NOMO-1 treated with dmso at 0.1 percent for 144 hours (cell line): ENCODE measurements at regions not wholly inside any gene's neighbourhood (a gene's known extent, or its start where the extent isn't known, plus 50 kb on each side); places are given as distances from the start of the nearest gene placed in this dataset.

Source experiments
- DNase-seq: peaks from one replicate; lab custom pipeline; 2025; ENCODE audit not compliant: unreplicated experiment; lab: John Stamatoyannopoulos, UW

DNA sequence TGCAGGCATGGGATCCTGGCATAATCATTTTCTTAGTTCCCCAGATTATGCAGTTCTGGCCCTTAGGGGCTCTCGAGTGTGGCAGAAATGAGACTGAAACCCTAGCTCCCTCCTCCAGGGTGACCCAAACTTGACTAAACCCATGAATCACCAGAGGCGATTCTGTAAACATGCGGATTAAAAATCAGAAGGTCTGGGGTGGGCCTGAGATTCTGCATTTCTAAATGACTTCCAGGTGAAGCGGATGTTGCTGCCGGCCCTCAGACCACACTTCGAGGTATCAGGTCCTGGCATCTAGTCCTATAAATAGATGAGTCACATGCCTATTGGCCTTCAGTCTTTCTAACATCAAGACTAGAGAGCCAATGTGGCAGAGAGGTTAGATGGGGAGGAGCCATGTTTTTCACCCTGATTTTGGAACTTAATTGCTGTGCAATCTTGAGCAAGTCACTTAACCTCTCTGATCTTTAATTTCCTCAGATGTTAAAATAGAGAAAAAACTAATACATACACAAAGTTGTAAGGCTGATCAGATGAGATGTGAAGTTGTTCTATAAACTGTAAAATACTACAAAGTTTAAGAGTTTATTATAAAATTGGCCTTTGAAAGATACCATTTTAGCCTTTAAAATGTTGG, 431.2 kb downstream of the FOXO1 start:
- DNase-seq: no peak

DNA sequence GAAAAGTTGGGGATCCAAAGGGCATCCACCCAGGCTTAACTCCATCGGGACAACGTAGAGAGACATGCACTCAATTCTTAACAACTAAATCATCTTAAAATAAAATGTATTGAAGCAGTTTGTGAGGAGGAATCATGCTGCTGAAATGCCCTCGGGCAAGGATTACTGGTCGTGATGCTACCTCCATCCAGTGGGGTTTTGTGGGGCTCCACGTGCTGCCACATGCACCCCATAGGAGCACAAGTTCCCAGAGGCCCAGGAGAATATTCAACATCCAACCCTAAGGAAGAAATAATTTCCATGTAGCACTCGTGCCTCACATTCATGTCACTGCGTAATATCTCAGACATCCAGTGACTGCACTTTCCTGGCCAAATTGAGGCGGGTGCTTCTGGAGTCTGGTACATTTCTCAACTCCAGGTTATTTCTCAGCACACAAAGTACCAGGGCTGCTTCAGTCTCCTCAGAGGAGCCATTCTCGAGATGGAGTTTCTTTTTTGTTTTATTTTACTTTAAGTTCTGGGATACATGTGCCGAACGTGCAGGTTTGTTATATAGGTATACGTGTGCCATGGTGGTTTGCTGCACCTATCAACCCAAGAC, 429.8 kb downstream of the FOXO1 start:
- no peak for DNase-seq

DNA sequence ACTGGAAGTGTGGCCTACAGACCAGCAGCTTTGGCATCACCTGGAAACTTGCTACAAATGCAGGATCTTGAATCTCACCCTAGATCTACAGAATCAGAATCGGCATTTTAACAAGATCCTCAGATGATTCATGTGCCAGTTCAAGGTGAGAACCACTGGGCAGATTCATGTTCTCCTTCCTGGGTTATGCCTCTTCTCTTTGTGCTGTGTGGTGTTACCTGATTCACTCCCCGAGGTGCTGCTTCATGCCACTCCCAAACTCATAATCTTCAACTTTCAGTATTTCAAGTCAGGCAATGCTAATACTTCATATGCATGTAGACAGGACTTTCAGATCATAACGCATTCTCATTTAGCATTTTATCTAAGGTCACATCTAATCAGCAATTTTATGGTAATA, 427.7 kb downstream of the FOXO1 start:
- no peak for DNase-seq

DNA sequence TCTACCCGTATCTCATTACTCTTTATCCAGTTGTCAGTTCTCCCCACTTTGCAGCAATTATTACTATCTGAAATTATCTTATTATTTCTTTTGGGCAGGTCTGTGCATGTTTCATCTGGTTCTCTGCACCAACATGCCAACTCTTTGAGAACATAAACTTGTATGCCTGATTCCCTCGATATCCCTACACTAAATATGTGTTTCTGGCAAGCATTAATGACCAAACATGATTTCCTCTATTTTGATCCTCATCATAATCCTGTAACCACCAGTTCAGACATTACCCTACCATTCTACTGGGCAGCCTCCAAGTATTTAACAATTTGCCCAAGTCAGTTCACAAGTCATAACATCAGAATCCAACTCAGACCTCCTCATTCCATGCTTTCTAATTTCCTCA, 426.1 kb downstream of the FOXO1 start:
- DNase-seq: no peak

DNA sequence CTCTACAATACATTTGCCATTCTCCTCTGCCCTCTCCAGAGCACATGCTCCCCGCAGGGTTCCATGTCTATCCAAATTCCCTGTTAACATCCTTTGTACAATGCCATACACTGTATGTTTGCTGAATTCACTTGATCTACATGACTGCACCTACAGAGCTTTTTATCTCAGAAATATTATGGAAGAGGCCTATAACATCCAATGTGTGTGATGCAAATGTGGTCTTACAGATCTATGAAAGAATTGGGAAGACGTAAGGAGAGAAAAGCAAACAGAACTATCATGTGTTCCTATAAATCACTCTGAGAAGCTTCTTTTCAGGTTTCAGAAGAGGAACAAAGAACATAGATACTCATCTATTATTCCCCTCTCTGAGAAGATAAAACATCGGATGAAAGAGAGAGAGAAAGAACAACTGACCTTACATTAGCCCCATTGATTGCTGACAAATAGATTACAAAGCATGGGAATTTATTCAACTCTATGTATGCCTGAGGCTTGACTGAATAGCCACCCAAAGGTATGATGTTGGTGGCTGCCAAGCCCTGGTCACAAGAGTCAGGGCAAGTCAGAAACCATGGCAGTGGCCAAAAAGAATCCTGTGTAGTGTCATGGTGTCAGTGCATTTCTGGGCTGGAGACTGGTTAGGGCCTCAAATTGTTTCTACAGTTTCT, 425.2 kb downstream of the FOXO1 start:
- no peak for DNase-seq

DNA sequence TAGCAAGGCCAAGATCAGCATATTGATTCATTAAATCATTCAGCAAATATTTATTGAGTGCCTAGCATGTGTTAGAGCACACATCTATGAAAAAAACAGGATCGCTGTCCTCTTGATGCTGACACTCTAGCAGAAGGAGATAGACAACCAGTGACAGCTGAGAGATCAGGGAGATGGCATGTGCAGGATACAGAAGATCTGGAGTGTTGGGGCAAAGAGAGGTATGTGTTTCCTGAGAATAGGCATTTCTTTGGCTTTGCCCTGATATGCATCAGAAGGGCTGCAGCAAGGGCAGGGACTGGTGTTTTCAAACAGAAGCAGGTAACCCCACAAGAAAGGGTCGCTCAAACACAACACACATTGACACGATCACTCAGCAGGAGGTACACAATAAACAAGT, 423.4 kb downstream of the FOXO1 start:
- DNase-seq: no peak

DNA sequence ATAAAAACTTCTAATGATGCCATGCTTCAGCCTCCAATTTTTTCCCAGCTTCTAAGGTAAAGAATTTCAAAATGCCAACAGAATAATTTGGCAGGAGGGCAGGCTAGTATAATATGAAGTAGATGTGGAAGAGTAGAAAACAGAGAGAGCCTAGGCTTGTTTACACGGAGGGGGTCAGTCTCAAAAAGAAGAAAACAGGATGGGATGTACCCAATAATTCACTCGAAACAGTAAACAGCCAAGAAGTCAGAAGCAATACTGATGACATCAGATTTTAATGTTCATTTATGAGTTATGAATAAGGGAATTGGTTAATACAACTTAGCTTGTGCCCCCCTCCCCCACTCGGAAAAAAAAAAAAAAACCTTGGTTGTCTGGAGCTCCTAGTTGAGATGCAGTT, 422.5 kb downstream of the FOXO1 start:
- DNase-seq: no peak

DNA sequence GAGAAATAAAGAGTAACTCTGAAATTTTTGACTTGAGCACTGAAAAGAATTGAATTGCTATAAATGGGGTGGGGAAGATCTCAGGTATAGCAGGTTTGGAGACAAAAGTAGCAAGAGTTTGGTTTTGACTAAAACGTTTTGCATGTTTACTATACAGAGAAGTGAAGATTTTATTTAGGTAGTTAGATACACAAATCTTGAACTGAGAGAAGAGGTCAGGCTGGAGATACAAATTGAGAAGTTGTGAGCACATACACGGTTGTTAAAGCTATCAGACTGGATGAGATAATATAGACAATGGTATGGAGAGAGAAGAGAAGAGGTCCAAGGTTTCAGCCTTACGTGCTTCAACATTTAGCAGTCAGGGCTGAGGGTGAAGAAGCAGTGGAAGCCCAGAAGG, 420.9 kb downstream of the FOXO1 start:
- DNase-seq: no peak

DNA sequence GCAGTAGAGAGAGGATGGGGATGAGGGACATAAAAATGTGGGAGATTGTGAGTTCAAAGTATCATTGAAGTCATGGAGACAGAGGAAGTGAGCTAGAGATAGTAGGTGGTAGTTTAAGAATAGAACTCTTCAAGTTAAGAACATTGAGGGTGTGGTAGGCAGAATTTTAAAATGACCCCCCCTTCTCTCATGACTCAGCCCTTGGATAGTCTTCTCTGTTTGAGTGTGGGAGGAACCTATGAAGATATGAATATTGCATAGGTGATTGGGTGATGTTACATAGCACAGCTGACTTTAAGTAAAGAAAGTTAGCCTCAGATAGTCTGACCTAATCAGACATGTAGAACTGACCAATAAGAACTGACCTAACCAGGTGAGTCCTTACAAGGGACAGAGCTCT, 418.6 kb downstream of the FOXO1 start:
- DNase-seq: no peak

DNA sequence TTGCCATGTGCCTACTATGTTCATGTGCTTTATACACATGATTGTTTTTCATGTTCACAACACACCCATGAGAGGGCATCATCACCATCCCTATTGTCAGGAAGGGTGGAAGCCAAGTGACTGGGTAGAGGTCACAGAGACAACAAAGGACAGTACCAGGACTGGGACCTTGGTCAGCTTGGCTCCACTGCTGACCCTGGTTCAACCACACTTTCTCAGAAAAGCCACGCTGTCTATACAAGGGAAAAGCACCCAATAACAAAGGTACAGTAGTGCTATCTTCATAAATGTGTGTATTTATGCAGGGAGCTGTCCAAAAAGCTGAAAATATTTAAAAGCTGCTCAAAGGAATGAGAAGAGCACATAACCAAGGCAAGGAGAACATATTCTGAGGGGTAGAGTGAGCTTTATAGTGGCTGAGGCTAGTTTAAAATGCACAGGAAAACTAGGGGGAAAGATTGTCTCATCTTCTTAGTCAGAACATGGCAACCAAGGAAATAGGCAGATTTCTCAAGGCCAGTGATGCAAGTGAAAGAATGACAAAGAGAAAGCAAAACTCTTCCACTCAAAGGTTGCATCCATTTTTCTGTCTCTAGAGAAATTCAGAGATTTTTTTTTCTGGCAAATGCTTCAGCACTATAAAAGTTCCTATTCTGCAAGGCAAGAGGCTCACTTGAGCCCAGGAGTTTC, 415.0 kb downstream of the FOXO1 start:
- no peak for DNase-seq

DNA sequence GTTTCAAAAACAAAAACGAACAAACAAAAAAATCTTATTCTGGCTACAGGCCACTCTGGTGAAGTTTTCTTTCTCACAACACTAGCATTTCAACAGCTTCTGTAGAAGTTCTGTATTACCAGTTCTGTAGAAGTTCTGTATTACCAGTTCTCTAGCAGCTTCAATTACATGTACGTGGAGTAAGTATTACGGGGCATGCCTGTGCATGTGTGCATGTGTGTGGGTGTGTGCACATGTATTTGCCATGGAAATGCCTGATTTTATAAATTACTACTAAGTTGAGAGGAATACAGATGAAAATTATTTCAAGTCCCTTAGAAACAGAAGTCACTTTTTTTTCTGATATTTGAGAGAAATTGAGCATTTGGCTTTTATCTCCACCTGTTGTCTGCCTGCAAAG, 414.2 kb downstream of the FOXO1 start:
- DNase-seq: no peak

DNA sequence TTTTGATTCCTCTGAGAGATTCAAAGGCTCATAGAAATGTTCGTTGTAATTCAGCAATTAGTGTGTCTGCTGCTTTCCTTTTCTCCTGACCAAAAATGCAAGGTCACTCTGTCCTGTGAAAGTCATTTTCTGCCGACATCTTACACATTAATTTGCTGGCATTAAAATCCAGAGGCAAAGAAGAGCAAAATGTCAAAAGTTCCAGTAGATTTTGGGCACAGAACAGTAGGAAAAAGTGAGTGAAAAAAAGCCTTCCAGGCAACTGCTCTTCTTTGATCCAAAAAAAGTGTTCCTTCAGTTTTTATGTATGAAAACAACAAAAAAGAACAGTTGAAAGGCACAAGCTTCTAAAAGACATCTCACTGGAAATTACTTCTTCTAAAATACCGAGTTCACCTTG, 413.8 kb downstream of the FOXO1 start:
- DNase-seq: no peak

DNA sequence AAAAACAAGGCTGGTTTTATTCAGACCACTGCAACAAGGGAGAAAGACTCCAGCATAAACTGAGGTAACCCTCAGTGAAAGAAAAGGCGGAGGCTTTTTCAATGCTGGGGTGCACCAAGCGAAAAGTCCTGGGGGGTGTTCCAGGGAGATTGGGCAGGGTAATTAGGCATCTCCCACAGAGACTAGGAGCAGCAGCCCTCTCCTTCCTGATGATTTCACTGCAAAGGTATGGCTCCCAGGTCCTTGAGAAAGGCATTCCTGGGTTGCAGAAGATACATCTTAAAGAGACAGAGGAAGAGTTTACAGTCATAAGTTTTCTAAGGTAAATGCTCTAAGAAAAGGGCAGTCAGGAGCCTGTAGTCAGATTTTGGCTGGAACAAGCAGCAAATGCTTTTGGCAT, 412.0 kb downstream of the FOXO1 start:
- DNase-seq: no peak

DNA sequence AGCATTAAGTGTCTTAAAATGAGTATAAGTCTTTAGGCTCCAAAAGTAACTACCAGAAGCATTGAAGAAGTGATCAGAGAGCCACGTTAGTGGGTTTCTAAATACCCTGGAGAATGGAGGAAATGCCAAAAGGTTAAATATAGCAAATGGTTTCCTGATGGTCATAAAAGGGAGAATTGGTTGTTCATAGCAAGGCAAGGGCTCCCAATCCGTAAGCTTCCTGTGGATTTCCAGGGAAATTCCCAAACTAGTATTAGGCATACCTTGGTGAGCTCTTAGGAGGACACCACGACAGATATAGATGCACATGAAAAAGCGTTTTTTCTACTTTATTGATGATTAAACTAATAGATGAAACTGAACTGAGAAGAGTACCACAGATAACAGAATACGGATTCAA, 410.9 kb downstream of the FOXO1 start:
- no peak for DNase-seq

DNA sequence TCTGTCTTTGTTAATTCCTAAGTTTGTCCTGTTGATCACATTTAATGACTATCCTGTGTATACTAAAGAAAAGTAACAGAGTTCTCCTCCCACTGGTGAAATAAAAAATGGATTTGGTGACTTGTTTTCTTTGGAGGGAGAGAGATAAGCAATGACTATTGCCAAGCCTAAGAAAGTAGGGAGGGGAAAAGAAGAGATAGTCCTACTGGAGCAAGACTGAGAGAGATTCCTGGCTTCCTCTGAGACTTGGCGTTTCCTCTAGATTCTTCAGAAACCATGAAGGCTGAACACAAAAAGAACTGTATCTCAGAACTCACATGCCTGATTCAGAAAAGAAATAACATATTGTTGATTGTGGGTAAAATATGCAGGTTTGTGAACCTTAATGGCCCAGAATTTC, 406.5 kb downstream of the FOXO1 start:
- no peak for DNase-seq

DNA sequence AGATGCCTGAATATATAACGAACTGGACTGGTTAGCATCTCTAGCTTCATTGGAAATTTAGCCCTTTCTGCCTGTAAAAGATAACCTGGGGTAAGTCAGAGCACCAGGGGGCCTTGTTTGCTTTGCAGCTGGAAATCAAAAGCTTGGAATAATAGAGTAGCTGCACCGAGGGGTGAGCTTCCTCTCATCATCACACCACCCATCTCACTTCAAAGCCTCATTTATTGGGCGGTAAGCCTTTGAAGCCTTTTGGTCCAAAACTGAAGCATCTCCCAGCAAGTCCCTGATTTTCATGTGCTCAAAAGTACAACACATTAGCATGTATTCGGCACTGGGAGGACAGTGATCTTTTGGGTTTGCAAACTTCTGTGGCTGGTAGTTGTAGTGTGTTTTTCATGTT, 405.1 kb downstream of the FOXO1 start:
- no peak for DNase-seq

DNA sequence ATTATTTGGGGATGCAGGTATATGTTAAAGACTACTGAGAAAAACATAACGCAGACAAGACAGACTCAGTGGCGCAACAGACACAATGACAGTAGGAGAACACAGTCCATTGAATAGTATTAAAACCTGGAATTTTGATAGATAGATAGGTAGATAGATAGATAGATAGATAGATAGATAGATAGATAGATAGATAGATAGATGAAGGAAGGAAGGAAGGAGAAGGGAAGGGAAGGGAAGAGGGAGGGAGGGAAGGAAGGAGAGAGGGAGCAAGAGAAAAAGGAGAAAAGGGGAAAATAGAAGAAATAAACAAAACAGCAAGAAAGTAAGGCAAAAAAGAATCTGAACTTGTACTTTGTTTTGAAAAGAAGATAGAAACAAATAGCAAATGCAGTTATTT, 404.5 kb downstream of the FOXO1 start:
- no peak for DNase-seq

DNA sequence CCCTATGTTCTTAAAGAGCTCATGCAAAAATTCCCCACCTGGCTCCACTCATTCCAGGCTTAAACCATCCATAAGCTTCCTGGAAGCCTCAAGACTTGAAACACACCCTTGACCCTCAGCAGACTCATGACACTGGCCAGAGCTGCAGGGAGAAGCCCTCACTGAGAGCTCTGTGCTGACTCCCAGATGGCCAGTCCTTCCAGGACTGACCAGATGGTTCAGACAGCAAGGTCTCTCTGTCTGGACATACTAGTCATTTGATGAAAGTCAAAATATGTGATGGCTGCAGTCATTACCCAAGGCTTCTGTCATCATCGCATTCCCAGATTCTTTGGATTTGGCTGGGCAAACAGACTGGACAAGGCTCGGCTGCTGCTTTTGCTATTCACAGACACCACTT, 397.4 kb downstream of the FOXO1 start:
- no peak for DNase-seq

DNA sequence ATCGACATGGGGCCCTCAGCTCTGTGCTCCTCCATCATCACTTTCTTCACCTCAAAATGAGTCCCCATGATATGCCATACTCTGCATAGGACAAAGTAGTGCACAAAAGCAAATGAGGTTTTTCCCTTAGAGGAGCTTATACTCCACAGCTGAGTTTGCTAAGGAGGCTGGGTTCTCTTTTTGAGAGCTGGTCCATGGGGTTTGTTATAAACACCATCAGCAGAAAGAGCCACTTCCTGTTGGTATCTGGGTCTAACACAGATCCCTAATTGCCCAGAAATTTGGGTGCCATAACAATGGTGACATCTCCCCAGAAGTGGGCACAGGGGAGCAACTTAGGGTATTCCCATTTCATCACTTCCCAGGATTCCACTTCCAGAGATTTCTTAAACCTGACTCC, 395.7 kb downstream of the FOXO1 start:
- DNase-seq: no peak

DNA sequence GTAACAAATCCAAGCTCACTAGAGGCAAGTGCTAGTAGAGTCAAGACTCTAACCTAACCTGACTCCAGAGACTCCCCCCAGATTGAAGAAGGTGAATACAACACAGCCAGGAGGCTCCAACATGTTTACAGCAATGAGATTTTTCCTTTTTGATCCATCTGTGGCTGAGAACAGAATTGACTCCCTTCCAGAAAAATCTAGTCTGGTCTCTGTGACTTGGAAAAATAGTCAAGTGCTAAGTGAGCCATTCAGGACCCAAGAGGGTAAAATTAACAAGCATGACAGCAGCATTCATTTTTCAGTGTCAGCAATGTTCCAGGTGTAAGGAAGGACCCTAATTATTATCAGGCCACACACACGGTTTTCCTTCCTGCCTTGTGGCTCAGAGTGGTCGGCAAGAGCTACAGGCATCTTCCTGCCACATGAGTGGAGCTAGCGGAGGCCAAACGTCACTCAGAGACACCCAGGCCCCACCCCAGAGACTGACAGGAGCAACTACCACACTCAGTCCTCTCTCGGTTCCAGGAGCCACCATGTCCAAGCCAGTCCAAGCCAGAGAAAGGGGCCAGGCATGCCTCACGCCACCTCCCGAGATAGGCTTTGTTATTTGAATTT, 395.1 kb downstream of the FOXO1 start:
- no peak for DNase-seq

DNA sequence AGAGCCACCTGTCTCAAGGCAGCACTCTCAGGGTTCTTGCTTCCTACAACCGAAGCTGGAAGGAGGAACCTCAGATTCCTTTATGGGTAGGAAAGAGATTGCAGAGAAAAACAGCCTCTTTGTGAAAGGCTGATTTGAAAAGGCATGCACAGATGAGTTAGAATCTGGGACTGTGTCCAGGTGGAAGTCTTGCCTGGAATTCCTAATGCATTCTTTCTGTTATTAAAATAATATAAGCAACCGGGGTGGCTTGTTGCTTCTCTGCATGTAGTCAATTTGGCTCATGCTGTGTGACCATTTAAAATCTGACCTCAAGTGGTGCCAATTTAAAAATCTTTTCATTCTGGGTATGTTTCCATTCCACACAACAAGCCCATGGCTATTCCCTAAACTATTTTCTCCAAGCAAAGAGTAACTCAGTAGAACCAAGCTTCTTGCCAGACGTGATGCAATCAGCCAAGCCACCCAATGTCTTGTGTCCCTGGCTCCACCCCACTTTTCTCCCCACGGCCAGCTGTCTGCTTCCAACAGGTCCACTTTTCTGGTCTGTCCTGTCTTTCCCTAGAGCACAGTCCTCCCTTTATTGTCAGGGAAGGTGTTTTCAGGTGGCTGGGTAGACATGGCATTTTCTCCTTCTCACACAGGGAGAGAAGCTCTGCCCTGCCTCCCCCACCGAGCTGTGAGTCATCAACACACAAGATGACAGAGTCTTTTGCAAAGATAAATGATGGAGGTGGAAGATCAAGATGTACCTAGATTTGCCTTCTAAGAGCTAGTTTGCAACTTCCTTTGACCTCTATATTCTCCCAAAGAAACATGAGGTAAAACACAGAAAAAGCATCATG, 394.3 kb downstream of the FOXO1 start:
- DNase-seq: no peak
